HCT116 (cell line): ENCODE measurements at regions not wholly inside any gene's neighbourhood (a gene's known extent, or its start where the extent isn't known, plus 50 kb on each side); places are given as distances from the start of the nearest gene placed in this dataset.
"Not testable (repeated sequence)": the region's sequence is repeated elsewhere in the genome, so short reads cannot be mapped to it uniquely, and the experiment has no call there.

Experiments used
- CBX3 ChIP-seq: IDR thresholded peaks from 2 replicates; pipeline ENCODE4 v1.6.1; 2012; ENCODE audit warnings: low read depth
- CEBPB ChIP-seq: IDR thresholded peaks from 2 replicates; pipeline ENCODE4 v1.6.1; 2012; ENCODE audit warnings: low read depth
- POLR2A ChIP-seq: IDR thresholded peaks from 2 replicates; pipeline ENCODE4 v1.7.0; 2011; ENCODE audit warnings: borderline replicate concordance; ENCODE audit not compliant: insufficient read depth, insufficient read length; ENCODE audit errors: extremely low read depth
- POLR2AphosphoS5 ChIP-seq: IDR thresholded peaks from 2 replicates; pipeline ENCODE4 v1.6.1; 2011; ENCODE audit warnings: mild to moderate bottlenecking, low read depth, low read length, moderate library complexity
- RAD21 ChIP-seq: IDR thresholded peaks from 2 replicates; pipeline ENCODE4 v1.6.1; 2012; ENCODE audit warnings: low read depth, mild to moderate bottlenecking
- ZFX ChIP-seq: fragments of 450-650 bp; IDR thresholded peaks from 2 replicates; pipeline ENCODE4 v1.6.1; 2017
- ZNF274 ChIP-seq: fragments of 200-500 bp; sonication (Bioruptor generic); IDR thresholded peaks from 2 replicates; pipeline ENCODE4 v1.6.1; 2014; ENCODE audit warnings: mild to moderate bottlenecking, low read depth, low read length, inconsistent platforms
- TF ChIP-seq, protein P1 (sequence below): IDR thresholded peaks from 2 replicates; pipeline ENCODE4 v1.6.1; 2012; ENCODE audit warnings: low read depth
- TF ChIP-seq, protein P2 (sequence below), 3 experiments: fragments of 200-600 bp in 1 of 3; sonication (generic) in 1 of 3; IDR thresholded peaks in 2 of 3; conservative IDR thresholded peaks in 1 of 3; 2 replicates each; pipeline ENCODE4 v1.5.1; 2012 to 2017; ENCODE audit warnings: low read depth in 2 of 3, low read length in 2 of 3, antibody characterized with exemption in 1 of 3, borderline replicate concordance in 1 of 3, control low read depth in 1 of 3, mild to moderate bottlenecking in 1 of 3, mixed read lengths in 1 of 3, mixed run types in 1 of 3, moderate library complexity in 1 of 3; ENCODE audit not compliant: insufficient read depth in 1 of 3
- TF ChIP-seq, protein P3 (sequence below): IDR thresholded peaks from 2 replicates; pipeline ENCODE4 v1.6.1; 2012

DNA sequence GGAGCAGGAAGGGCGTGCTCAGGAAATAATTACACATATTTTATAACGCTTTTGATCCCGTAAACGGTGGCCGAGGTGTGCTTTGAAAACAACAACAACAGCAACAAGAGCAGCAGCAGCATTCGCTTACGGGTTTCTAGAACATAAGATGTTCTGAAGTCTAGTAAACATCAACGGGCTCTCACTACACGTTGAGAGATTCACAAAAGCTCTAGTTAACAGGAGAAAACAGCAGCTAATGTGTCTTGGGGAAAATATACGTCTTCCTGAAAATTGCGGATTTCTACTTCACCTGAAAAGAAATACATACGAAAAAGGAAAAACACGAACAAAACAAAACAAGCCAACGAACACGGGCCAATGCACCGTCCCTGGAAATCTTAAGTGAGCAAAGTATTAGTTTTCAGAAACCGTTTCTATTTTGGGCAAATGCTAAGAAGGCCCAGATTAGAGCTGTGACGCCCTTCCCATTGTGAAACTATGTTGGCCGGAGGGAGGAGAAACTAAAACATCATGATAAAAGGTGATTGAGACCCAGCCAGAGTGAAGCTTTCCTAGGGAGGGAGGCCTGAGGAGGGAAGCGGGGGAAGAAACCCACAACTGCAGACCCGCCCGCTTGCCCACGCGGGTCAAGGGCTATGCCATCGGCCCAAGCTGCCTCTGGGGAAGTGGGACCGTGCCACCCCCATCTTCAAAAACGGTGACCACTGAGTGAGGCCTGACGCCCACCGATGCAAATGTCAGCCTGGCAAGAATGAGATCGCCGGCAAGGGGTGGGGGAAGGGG is 105.9 kb upstream of the ANKRD30BL start:
- not testable (repeated sequence) for TF ChIP-seq POLR2AphosphoS5, POLR2A, ZFX, CEBPB, ZNF274, RAD21, CBX3
- TF ChIP-seq, protein P1, sequence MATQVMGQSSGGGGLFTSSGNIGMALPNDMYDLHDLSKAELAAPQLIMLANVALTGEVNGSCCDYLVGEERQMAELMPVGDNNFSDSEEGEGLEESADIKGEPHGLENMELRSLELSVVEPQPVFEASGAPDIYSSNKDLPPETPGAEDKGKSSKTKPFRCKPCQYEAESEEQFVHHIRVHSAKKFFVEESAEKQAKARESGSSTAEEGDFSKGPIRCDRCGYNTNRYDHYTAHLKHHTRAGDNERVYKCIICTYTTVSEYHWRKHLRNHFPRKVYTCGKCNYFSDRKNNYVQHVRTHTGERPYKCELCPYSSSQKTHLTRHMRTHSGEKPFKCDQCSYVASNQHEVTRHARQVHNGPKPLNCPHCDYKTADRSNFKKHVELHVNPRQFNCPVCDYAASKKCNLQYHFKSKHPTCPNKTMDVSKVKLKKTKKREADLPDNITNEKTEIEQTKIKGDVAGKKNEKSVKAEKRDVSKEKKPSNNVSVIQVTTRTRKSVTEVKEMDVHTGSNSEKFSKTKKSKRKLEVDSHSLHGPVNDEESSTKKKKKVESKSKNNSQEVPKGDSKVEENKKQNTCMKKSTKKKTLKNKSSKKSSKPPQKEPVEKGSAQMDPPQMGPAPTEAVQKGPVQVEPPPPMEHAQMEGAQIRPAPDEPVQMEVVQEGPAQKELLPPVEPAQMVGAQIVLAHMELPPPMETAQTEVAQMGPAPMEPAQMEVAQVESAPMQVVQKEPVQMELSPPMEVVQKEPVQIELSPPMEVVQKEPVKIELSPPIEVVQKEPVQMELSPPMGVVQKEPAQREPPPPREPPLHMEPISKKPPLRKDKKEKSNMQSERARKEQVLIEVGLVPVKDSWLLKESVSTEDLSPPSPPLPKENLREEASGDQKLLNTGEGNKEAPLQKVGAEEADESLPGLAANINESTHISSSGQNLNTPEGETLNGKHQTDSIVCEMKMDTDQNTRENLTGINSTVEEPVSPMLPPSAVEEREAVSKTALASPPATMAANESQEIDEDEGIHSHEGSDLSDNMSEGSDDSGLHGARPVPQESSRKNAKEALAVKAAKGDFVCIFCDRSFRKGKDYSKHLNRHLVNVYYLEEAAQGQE, result not testable (repeated sequence)
- TF ChIP-seq, protein P2, sequence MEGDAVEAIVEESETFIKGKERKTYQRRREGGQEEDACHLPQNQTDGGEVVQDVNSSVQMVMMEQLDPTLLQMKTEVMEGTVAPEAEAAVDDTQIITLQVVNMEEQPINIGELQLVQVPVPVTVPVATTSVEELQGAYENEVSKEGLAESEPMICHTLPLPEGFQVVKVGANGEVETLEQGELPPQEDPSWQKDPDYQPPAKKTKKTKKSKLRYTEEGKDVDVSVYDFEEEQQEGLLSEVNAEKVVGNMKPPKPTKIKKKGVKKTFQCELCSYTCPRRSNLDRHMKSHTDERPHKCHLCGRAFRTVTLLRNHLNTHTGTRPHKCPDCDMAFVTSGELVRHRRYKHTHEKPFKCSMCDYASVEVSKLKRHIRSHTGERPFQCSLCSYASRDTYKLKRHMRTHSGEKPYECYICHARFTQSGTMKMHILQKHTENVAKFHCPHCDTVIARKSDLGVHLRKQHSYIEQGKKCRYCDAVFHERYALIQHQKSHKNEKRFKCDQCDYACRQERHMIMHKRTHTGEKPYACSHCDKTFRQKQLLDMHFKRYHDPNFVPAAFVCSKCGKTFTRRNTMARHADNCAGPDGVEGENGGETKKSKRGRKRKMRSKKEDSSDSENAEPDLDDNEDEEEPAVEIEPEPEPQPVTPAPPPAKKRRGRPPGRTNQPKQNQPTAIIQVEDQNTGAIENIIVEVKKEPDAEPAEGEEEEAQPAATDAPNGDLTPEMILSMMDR (IDR thresholded peaks at IDR 0.05 in 2 of 3, conservative IDR thresholded peaks at IDR 0.05 in 1 of 3; ENCODE audit: borderline replicate concordance in 1 of 3, insufficient read depth in 1 of 3, low read depth in 2 of 3, low read length in 2 of 3), result not testable (repeated sequence)
- TF ChIP-seq, protein P3, sequence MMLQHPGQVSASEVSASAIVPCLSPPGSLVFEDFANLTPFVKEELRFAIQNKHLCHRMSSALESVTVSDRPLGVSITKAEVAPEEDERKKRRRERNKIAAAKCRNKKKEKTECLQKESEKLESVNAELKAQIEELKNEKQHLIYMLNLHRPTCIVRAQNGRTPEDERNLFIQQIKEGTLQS, result not testable (repeated sequence)
